HG03571 (cell line): ENCODE measurements at regions not wholly inside any gene's neighbourhood (a gene's known extent, or its start where the extent isn't known, plus 50 kb on each side); places are given as distances from the start of the nearest gene placed in this dataset.

Experiments
- ATAC-seq: cut with Tn5 transposase; IDR thresholded peaks from one replicate; pipeline ENCODE4 v1.9.1; 2021; ENCODE audit not compliant: unreplicated experiment

DNA sequence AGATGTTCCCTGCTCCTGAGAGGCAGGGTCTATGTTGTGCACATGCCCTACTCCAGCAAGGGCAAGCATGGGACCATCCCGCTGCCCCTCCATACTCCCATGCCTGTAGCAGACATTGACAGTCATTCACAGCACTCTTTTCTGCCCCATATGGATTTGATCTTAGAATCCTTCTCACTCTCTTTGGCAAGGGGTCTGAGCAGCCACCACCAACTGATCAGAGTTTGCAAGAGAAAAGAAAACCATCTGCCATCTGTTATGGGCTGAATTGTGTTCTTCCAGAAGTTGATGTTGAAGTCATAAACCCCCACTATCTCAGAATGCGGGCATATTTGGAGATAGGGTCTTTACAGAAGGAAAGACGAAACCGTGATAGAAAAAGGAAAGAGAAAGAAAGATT is 315.1 kb upstream of the CLINT1 start:
- ATAC-seq = no peak

DNA sequence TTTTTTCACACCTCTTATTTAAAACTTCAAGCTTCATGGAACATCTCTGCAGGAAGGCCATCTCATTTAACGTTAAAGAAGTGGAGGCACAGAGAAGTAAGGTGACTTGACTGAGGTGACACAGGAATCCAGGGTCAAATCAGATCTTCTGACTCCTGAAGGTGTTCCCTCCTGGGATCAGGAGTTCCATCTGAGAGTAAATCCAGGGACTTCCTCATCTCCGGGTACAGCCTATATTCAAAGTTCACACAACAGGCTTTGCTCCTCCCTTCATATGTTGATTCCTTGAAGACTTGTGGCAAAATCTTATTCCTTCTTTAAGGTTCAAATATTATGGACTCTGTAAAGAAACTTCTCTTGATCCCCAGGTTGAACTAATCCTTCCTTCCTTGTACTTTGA is 313.1 kb upstream of the CLINT1 start:
- no peak for ATAC-seq

DNA sequence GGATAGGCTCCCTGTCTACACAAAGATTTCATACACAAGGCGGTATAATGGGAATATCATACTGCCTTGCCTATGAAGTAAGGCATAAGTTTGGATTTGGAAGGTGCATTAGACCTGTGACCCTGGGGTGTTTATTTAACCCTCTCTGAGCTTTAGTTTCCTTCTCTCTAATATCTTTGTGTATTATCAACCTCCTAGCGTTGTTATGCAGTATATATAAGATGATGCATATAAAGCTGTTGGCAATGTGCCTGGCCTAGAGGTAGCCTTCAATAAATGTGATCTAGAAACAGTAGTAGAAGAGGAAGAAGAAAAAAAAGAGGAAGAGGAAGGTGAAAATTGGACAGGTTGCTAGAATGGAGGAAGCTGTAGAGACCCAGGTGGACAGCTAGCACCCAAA is 311.6 kb upstream of the CLINT1 start:
- no peak for ATAC-seq

DNA sequence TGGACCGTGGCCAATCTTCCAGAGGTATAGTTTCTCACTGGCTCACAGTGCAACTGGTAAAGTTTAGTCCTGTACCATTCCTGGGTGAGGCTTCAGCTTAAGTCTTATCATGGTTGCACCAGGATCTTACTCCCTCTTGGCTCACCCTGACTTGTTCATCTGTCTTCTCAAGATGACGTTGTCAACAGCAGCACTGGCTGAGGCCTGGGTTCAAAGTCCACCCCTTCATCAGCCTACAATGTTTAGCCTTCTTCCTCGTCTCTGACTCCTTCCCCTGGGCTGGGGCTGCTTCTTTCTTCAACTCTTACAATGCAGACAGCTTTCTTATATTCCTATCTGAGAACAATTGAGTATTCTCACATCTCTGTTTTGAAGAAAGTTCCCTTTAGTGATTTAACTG is 311.1 kb upstream of the CLINT1 start:
- no peak for ATAC-seq

DNA sequence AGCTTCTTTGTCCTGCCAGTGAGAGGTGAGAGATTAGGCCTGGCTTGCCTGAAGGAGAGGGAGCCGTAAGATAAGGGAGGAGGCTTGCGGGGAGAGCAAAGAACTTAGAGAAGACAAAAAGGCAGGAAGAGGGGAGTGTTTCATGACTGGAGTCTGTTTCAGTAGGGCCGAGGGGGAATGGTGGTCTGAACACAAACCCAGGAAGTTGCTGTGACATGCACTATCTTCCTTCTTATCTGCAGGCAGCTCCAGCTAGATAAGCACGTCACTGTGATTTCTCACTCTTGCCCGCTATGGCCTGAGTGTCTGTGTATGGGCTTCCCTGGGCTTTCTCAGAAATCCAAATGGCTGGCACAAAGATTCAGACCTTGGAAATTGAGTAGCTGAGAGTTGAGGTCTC is 307.5 kb upstream of the CLINT1 start:
- no peak for ATAC-seq

DNA sequence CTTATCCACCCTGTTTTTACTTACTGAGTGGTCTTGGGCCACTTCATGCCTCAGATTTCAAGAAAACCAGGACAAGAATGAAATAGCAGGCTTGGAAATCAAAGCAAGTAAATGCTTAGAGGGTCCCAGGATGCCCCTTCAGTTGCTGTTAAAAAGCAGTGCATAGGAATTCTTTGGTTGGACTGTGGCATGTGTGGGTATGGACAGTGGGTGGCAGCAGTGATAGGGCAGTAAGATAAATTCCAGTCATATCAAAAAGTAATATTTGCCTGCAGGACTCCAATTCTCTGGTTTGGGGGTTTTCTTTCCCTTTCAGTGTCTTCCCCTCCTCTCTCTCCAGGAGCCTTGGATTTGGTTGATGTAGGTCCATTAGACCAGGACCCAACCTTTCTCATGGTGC is 306.7 kb upstream of the CLINT1 start:
- no peak for ATAC-seq

DNA sequence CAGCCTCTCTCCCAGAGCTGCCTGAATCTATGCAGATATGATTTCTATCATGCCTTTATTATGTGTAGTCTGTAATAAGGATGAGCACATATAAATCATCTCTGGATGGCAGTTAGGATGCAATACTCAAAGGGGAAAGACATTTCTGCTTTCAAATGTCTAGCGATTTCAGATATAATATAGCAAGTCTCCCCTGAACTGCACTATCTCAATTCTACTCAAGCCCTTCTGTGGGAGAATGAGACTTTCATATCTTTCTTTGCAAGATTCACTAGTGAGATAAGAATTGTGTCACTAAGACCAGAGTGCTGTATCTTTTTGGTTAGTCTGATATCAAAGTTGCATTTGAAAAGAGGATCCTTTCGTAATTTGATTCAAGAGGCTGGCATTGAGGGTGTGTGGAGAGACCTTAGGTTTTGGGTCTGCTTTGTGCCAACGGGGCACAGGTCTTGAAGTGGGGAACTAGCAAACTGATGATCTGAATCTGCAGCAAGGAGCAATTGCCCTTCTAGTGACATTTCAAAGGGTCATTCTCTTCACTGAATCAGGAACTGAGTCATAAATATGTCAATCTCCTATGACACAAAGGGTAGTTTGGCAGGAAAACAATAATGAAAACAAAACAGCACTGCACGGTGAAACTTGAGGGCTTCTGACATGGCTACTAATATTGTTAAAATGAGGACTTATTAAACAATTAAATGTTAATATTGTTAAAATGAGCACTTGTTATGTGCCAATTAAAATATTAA is 305.5 kb upstream of the CLINT1 start:
- no peak for ATAC-seq

DNA sequence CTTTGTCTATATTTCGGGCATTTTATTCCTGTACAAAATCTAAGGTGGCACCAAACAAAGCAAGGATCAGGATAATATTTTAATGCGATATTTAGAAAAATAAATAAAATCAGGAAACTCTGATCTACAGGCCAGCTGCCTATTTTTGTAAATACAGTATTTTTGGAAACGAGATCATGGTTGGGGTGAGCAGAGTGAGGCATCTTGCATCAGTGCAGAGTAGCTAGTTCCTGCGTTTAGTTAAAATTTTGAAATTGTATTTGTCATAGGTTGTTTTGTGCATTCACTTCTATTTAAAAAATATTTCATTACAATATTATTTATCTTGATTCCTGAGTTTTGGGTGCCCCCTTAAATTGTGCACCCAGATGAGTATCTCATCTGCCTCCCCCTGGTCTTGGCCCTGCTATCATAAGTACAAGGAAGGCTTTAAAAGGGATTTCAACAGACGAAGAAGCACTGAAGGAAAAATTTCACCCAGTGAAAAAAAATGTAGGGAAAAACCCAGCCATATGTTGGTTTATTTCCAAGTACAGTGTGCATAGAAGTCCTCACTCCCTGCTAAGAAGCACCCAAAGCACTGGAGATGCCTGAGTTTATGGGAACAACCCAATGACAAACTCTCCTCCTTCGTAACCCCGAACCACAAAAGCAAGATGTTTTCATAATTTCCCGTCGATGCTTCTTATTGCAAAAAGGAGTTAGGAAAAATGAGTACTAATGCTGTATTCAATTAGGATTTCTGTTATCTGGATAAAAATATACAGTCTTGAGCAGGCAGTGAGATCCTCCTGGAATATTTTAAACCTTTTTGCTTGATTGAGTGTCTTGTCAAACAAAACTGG is 304.7 kb upstream of the CLINT1 start:
- no peak for ATAC-seq

DNA sequence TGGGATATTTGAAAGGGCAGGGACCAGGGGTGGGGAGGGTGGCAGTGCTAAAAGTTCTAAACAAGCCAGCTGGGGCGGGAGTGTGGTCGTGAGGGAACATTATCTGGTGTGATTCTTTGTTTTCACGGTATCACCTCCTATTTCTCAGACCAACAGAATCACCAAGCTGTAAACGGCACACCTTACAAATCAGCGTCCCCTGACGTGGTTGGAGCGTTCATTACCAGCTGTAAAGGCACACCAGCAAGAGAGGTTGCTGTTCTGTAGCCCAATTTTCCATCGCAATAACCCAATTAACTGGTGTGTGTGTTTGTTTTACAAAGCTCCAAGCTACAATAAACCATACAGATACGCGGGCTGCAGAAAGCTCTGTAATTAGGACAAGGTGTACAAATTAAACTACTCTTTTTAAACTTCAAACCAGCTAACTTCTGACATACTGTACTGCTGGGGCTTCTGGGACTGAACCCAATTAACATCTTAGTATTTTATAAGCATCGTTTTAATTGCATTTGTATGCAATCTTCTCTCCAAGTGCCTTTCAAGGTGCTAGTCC is 303.6 kb upstream of the CLINT1 start:
- no peak for ATAC-seq

DNA sequence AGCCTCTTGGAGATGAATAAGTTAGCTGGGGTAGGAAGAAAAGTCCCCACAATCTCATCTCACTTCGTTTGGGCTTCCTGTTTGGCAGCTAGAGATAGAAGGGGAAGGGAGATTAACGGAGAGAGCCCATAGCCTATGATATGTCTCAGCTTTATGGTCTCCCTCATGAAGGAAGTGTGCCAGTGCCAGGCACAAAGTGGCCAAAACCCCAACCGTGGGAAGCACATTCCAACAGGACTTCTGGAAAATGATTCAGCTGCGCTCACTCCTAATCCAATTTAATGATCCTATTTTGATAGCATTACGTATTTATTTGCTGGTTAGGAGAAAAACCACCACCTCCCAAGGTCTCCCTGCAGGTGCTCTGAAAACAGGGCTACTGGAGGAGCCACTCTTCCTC is 303.1 kb upstream of the CLINT1 start:
- no peak for ATAC-seq

DNA sequence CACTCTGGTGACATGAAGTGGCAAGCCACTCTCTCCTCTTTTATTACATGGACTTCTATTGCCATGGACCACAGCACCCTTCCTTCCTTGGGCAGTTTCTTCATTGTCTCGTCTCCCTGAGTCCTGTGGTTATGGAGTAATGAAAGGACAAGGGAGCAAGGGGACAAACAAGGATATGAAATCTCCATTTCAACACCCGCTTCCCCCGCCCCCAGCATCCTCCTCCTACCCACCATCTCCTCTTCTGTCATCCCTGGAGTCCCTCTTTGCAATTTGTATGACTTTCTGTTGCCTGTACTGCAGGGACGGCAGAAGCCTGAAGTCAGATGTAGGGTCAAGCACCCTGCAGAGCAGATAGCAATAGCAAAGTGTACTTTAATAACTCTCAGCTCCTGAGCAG is 300.7 kb upstream of the CLINT1 start:
- ATAC-seq = no peak

DNA sequence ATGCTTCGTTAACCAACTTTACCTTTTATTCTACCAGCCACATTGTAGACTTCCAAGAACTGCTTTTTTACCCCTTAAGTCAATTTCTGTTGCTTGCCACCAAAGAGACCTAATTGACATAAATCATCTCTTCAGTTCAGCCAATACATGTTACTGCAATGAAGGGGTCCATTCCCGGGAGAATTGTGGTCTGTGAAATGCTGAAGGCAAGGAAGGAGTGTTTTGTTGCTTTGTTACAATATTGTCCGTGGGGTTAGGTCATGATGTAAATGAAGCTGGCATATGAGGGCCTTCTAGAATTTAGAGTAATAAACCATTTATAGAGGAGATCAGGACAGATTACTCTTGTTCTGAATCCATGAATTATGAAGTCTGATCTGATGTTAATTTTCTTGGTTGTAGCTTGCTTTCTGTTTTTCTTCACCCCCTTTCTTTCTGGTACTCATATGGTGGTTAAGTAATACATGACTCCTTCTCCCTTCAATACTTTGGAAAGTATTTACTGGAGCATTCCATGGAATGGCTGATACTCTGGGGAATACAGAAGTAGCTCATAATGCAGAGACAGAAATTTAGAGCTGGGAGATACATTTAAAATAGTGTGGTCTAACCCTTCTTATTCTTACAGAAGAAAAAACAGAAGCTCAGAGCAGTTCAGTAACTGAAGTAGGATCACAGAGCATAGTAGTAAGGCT is 297.0 kb upstream of the CLINT1 start:
- ATAC-seq = no peak

DNA sequence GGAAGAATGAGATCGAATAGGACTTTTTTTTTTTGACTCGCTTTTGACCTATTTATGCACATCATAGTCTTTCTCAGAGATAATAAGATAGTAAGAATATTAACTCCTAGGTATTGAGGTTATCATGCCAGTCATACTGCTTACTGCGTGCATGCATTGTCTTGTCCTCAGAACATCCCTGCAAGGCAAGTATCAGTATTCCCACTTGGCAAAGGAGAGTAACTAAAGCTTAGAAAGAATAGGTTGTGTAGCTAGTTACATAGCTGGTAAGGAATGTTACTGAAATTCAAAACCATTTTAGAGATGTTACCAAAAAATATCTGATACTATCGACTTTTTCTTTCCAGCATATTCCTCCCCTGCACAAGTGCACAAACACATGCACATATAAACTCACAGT is 296.1 kb upstream of the CLINT1 start:
- ATAC-seq = no peak

DNA sequence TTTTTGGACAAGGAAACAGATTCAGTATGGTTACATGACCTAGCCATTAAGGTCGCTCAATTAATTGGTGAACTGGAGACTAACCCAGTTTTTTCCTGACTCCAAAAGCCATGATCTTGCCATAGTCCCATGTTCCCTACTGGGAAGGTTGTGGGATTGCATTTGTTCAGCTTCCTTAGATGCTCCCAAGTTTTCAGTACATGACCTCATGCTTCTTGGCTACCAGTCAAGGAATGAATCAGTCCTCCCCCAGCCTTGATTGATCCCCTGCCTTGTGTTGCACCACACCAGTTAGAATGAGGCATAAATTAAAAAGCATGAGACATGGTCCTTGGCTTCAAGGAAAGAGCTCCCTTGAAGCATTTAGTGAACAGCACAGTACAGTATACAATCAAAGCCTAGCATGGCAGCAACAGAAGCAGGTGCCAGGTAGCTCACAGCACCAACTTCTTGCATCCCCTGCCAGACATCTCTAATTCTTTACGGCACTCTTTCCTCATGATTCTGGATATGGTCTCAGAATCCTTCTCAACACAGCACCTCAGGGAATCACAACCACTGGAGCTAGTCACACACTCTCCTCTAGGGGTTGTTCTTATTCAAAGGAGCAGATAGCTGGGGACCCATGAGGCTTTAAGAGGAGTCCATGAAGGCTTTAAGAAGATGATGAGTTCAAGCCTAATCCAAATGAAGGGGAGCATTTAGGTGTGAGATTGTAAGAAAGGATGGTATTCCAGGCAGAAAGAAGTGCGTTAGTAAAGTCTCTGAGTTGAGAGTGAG is 295.5 kb upstream of the CLINT1 start:
- ATAC-seq = no peak

DNA sequence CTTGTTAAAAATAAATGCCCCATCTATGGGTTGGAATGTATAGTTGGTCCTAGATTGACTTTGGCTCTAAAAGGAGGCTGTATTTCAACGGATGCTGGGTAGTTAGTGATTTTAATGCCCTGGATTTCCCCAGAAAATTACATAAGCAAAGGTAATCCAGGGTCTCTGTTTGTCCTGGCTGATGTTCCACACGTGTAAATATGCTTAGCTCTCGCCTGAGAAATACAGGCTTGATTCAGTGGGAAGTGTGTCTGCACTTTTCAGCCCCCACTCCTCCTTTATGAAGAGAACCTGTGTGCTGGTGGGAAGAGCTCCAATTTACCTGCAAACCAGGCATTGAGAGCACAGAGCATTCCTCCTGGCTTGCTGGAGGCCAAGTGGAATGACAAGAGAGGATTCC is 294.6 kb upstream of the CLINT1 start:
- no peak for ATAC-seq

DNA sequence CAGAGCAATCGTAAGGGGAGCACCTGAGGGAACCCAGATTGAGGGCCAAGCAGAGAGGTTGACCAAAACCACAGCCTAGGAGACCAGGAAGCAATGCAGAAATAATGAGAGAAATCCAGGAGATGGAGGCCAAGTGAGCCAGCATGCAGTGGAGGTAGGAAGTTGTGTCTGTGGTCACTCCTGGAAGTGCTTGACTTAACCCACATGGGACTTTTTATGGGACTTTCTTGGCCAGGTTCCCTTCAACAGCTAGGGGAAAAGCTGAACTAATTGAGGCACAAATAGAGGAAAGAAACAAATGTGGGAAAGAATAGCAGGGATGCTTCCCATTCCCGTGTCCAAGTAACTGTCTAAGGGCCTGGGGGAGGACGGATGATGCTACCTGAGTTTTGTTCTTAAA is 293.2 kb upstream of the CLINT1 start:
- ATAC-seq = no peak

DNA sequence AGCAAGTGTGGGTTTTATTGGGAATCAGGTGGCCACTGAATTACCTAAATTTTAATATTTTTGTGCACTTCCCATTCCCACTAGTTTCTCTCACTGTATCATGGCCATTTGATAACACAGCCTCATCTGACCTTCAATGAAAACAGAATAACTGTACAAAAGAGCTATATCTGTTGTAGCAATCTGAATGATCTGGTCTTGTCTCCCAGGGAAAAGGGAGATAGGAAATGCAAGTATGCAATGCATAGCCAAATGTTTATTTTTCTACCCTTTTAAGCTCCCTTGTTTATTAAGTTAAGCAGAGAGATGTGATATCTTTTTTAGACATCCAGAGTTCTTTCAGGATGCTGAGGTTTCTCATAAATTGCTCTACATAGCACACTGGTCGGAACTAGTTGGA is 288.3 kb upstream of the CLINT1 start:
- ATAC-seq = no peak

DNA sequence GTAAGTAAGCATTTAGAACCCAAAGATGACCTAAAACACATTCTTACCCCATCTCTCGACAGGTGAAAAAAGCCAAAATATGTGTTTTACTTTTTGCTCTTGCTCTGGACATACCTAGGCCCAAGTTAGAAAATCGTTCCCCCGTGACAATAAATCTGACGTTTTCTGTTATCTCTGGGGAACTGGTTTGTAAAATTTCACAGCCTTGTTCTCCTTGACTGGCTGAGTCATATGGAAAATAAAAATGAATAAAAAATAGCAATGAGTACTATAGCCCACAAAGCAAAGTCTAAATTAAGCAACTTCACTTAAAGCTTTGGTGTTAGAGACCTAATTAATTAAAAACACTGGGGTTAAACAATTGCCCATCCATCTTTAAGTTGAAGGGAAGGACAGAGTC is 286.9 kb upstream of the CLINT1 start:
- no peak for ATAC-seq

DNA sequence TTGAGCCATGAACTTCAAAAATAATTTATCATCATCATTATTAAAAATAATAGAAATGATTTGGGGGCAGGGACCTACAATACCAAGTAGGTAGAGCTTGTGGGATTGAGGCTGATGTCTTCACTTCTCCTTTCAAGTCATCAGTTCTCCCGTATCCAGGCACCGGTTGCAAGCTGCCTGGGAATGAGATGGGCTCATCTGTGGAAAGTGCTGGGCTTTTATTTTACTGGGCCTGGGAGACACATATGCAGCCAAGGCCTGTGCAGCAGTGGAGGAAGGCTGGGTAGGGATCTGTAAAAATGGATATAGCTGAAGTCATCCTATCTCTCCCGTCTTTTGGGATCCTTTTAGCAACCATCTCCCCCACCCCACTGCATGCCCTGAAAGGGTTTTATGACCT is 284.1 kb upstream of the CLINT1 start:
- no peak for ATAC-seq

DNA sequence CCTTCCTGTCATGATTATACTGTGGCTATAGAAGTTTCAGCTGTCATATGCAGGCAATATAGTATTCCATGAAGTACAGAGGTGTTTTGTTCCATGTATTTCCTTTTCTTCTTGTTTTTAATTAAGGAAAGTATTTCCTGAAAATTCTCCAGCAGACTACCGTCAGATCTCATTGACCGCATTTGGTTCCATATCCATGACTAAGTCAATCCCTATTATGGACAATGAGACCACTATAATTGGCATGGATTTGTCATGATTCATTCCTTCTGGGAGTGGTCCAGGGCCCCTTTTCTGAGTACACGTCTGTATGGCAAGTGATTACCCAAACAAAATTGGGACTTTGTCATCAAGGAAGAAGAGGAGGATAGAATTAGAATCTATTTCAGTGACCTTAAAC is 283.2 kb upstream of the CLINT1 start:
- ATAC-seq = no peak
